Esophagus muscularis mucosa (tissue), 4 donors: ENCODE measurements at regions not wholly inside any gene's neighbourhood (a gene's known extent, or its start where the extent isn't known, plus 50 kb on each side); places are given as distances from the start of the nearest gene placed in this dataset.

ENCODE experiments used
- DNase-seq: peaks from one replicate; pipeline ENCODE4 v3.0.0-alpha.2; 2017; ENCODE audit errors: extremely low spot score
- H3K27ac ChIP-seq, 4 donors: fragments of 200-600 bp; sonication (generic); replicated peaks in 1 of 4; 1 replicate in 3 of 4; 2 replicates in 1 of 4; pipeline ENCODE4 v1.5.1; 2016 to 2019; ENCODE audit warnings: mild to moderate bottlenecking in 1 of 4
- H3K27me3 ChIP-seq, 4 donors: fragments of 200-600 bp; sonication (generic); one replicate each; pipeline versions ENCODE4 v1.5.1 to v1.6.0; 2016 to 2019
- H3K36me3 ChIP-seq, 4 donors: fragments of 200-600 bp; sonication (generic); one replicate each; pipeline ENCODE4 v1.5.1; 2016 to 2019
- H3K4me1 ChIP-seq, 4 donors: fragments of 200-600 bp; sonication (generic); one replicate each; pipeline ENCODE4 v1.5.1; 2016 to 2019
- H3K4me3 ChIP-seq, 4 donors: fragments of 200-600 bp; sonication (generic); 1 replicate in 2 of 4; 2 replicates in 2 of 4; pipeline ENCODE4 v1.5.1; 2016 to 2019; ENCODE audit warnings: mild to moderate bottlenecking in 4 of 4, moderate library complexity in 1 of 4
- H3K9me3 ChIP-seq, 4 donors: fragments of 200-600 bp; sonication (generic); 1 replicate in 3 of 4; 2 replicates in 1 of 4; pipeline ENCODE4 v1.5.1; 2016 to 2019
- EP300 ChIP-seq: sonication (generic); formaldehyde crosslinking; IDR thresholded peaks from one replicate; pipeline ENCODE4 v1.6.1; 2017; ENCODE audit warnings: antibody characterized with exemption
- POLR2A ChIP-seq: fragments of 450-650 bp; IDR thresholded peaks from one replicate; pipeline ENCODE4 v1.6.1; 2017; ENCODE audit warnings: antibody characterized with exemption, moderate library complexity, mild to moderate bottlenecking, low read depth
- POLR2AphosphoS5 ChIP-seq, 2 donors: sonication (generic); formaldehyde crosslinking; IDR thresholded peaks; one replicate each; pipeline ENCODE4 v1.6.1; 2017; ENCODE audit warnings: antibody characterized with exemption in 2 of 2
- WGBS: methylation state at CpG from one replicate; pipeline ENCODE4 v1.1.5; 2018; 5-methylcytosine and 5-hydroxymethylcytosine counted together
- intact Hi-C: fragments of 100-400 bp; cut with DNase I; formaldehyde crosslinking; loops from one replicate; pipeline ENCODE4 v1.15.1; 2023
- TF ChIP-seq, protein P1 (sequence below), 3 experiments: fragments of 200-600 bp in 2 of 3; fragments of 450-650 bp in 1 of 3; sonication (generic) in 2 of 3; IDR thresholded peaks; one replicate each; pipeline ENCODE4 v1.5.1; 2017 to 2019; ENCODE audit warnings: antibody characterized with exemption in 3 of 3, mild to moderate bottlenecking in 2 of 3, moderate library complexity in 1 of 3

- intact Hi-C loops = no loop called here
- WGBS = 75% methylated on average over 9 of the region's 9 CpGs
- no peaks in the 10 kb centered on the region for H3K36me3 ChIP-seq
- no peak overlapping the region for H3K4me3 ChIP-seq
- H3K27ac ChIP-seq = no peak overlapping the region
- H3K4me1 ChIP-seq = no peaks in the 10 kb centered on the region
- TF ChIP-seq POLR2A = no peak
- TF ChIP-seq, protein P1, sequence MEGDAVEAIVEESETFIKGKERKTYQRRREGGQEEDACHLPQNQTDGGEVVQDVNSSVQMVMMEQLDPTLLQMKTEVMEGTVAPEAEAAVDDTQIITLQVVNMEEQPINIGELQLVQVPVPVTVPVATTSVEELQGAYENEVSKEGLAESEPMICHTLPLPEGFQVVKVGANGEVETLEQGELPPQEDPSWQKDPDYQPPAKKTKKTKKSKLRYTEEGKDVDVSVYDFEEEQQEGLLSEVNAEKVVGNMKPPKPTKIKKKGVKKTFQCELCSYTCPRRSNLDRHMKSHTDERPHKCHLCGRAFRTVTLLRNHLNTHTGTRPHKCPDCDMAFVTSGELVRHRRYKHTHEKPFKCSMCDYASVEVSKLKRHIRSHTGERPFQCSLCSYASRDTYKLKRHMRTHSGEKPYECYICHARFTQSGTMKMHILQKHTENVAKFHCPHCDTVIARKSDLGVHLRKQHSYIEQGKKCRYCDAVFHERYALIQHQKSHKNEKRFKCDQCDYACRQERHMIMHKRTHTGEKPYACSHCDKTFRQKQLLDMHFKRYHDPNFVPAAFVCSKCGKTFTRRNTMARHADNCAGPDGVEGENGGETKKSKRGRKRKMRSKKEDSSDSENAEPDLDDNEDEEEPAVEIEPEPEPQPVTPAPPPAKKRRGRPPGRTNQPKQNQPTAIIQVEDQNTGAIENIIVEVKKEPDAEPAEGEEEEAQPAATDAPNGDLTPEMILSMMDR (IDR thresholded peaks at IDR 0.05) = no peak
- TF ChIP-seq EP300 = no peak
- no peak for TF ChIP-seq POLR2AphosphoS5 (IDR thresholded peaks at IDR 0.05)
- no peaks in the 10 kb centered on the region for H3K9me3 ChIP-seq
- H3K27me3 ChIP-seq = no peaks in the 10 kb centered on the region
- no peak for DNase-seq
Measured at GRCh38 chr2:16260041-16260830, 319.9 kb downstream of the MYCN start.

GRCh38 chr2:16259010-16259409 lies 318.7 kb downstream of the MYCN start:
- H3K27ac ChIP-seq = no peak overlapping the region
- intact Hi-C loops = no loop called here
- 84% methylated on average over 1 of the region's 1 CpG for WGBS

GRCh38 chr2:16258350-16258749 lies 318.0 kb downstream of the MYCN start:
- Histone ChIP-seq H3K9me3 (no peaks in the 10 kb centered on the region), H3K4me3 (no peak overlapping the region), H3K36me3 (no peaks in the 10 kb centered on the region), H3K4me1 (no peaks in the 10 kb centered on the region), H3K27ac (no peak overlapping the region), H3K27me3 (no peaks in the 10 kb centered on the region)
- TF ChIP-seq EP300 = no peak
- TF ChIP-seq POLR2AphosphoS5 (IDR thresholded peaks at IDR 0.05) = no peak
- TF ChIP-seq, protein P1 (IDR thresholded peaks at IDR 0.05) = no peak
- no peak for TF ChIP-seq POLR2A
- no peak for DNase-seq
- intact Hi-C loops = no loop called here
- WGBS = 81% methylated on average over 1 of the region's 1 CpG

More at GRCh38 chr2:16259010-16259409, 318.7 kb downstream of the MYCN start:
- Histone ChIP-seq H3K4me3 (no peak overlapping the region), H3K9me3 (no peaks in the 10 kb centered on the region), H3K4me1 (no peaks in the 10 kb centered on the region), H3K27me3 (no peaks in the 10 kb centered on the region), H3K36me3 (no peaks in the 10 kb centered on the region)
- TF ChIP-seq, protein P1 (IDR thresholded peaks at IDR 0.05) = no peak
- TF ChIP-seq POLR2A (no peak), EP300 (no peak), POLR2AphosphoS5 (IDR thresholded peaks at IDR 0.05) (no peak)
- no peak for DNase-seq

DNA sequence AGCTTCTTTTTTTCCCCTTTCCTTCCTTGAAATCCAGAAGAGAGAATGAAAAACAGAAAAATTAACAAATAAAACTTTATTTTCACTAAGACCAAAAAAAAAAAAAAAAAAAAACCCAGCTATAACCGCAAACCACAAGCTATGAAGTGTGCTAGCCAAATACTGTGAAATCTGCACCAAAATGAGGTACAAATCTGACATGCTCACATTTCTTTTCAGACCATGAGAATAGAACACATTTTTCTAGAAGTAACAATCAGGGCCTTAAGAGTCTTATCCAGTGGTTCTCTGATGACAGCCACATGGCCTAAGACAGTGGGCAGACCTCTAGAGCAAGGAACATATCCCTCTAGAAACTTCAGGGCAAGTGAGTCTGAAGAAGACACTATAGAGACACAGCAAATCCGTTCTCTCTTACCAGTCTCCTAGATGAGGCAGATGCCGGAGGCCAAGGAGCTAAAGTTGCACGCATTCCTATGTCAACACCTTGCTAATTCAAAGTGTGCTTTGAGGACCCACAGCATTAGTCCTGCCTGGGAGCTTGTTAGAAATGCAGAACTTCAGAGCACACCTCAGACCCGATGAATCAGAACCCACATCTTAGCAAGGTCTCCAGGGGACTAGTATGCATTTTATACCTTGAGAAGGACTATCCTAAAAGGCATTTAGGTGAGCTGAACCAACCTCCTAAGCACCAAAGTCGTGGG lies 317.1 kb downstream of the MYCN start:
- no peak for DNase-seq

More for the DNA sequence above, 317.1 kb downstream of the MYCN start:
- Histone ChIP-seq H3K9me3 (no peaks in the 10 kb centered on the region), H3K4me1 (no peaks in the 10 kb centered on the region), H3K36me3 (no peaks in the 10 kb centered on the region), H3K27me3 (no peaks in the 10 kb centered on the region), H3K27ac (no peak overlapping the region), H3K4me3 (no peak overlapping the region)
- intact Hi-C loops = no loop called here
- 78% methylated on average over 4 of the region's 6 CpGs for WGBS
- TF ChIP-seq POLR2A = no peak
- TF ChIP-seq EP300 = no peak
- no peak for TF ChIP-seq POLR2AphosphoS5 (IDR thresholded peaks at IDR 0.05)
- TF ChIP-seq, protein P1 (IDR thresholded peaks at IDR 0.05) = no peak
